ENCODE measurements at regions not wholly inside any gene's neighbourhood (a gene's known extent, or its start where the extent isn't known, plus 50 kb on each side); places are given as distances from the start of the nearest gene placed in this dataset.
"Not testable (repeated sequence)": the region's sequence is repeated elsewhere in the genome, so short reads cannot be mapped to it uniquely, and the experiment has no call there.

- TF ChIP-seq CTCF (IDR thresholded peaks at IDR 0.05) (no peak), POLR2A (IDR thresholded peaks at IDR 0.05) (no peak)
- peaks cover 0 to 5% (median 0%) of the 10 kb centered on the region in 12 donors for H3K4me1 ChIP-seq
- H3K9me3 ChIP-seq = no peaks in the 10 kb centered on the region
- no peak overlapping the region for H3K4me3 ChIP-seq
- intact Hi-C loops (cut with DNase I) = no loop called here
- ATAC-seq (no peak), DNase-seq (no peak)
- 86 to 94% (median 90%) methylated on average over 5 to 10 of the region's 10 CpGs for WGBS, 4 donors
- no peak overlapping the region for H3K27ac ChIP-seq
- no peaks in the 10 kb centered on the region for H3K36me3 ChIP-seq
- peaks cover 0 to 13% (median 0%) of the 10 kb centered on the region in 9 donors for H3K27me3 ChIP-seq
These were observed 93.1 kb downstream of the GALR1 start for GRCh38 chr18:77342736-77343135.

- intact Hi-C loops (cut with DNase I) = no loop called here
- Histone ChIP-seq H3K4me3 (no peak overlapping the region), H3K27me3 (peaks cover 0 to 13% (median 0%) of the 10 kb centered on the region in 9 donors), H3K27ac (peak overlapping the region in 2 of 12 donors; percentile 14 to 52), H3K9me3 (peaks cover 0 to 8% (median 0%) of the 10 kb centered on the region in 12 donors), H3K36me3 (no peaks in the 10 kb centered on the region), H3K4me1 (peaks cover 0 to 5% (median 0%) of the 10 kb centered on the region in 12 donors)
- ATAC-seq = no peak
- WGBS, 4 donors = 67 to 71% (median 68%) methylated on average over 14 of the region's 14 CpGs
- TF ChIP-seq POLR2A (IDR thresholded peaks at IDR 0.05) (no peak), CTCF (IDR thresholded peaks at IDR 0.05) (no peak)
- DNase-seq = no peak
These were observed 94.3 kb downstream of the GALR1 start for GRCh38 chr18:77343846-77344510.

- Histone ChIP-seq H3K9me3 (peaks cover 0 to 8% (median 0%) of the 10 kb centered on the region in 12 donors), H3K36me3 (no peaks in the 10 kb centered on the region), H3K4me1 (peaks cover 0 to 5% (median 0%) of the 10 kb centered on the region in 12 donors), H3K27ac (peak overlapping the region in 3 of 12 donors; percentile 14 to 52 (median 30)), H3K27me3 (peaks cover 0 to 5% (median 0%) of the 10 kb centered on the region in 9 donors), H3K4me3 (no peak overlapping the region)
- intact Hi-C loops (cut with DNase I) = no loop called here
- ATAC-seq (peak in 1 of 4 donors; percentile 55), DNase-seq (peak in 1 of 5 donors; percentile 45)
- whole genome bisulfite sequencing, 4 donors = 65 to 80% (median 74%) methylated on average over 11 of the region's 11 CpGs
- no peak for TF ChIP-seq POLR2A (IDR thresholded peaks at IDR 0.05)
- TF ChIP-seq CTCF (IDR thresholded peaks at IDR 0.05) = no peak
These were observed 95.3 kb downstream of the GALR1 start for GRCh38 chr18:77344786-77345500.

- no peak overlapping the region for H3K4me3 ChIP-seq
- peaks cover 0 to 5% (median 0%) of the 10 kb centered on the region in 12 donors for H3K4me1 ChIP-seq
- H3K27me3 ChIP-seq = peaks cover 0 to 4% (median 0%) of the 10 kb centered on the region in 9 donors
- DNase-seq (no peak), ATAC-seq (peak in 1 of 4 donors; percentile 87)
- H3K9me3 ChIP-seq = peaks cover 0 to 8% (median 0%) of the 10 kb centered on the region in 12 donors
- H3K36me3 ChIP-seq = no peaks in the 10 kb centered on the region
- intact Hi-C loops (cut with DNase I) = no loop called here
- peak overlapping the region in 2 of 12 donors; percentile 24 to 26 for H3K27ac ChIP-seq
- no peak for TF ChIP-seq CTCF (IDR thresholded peaks at IDR 0.05)
- TF ChIP-seq POLR2A (IDR thresholded peaks at IDR 0.05) = no peak
- WGBS, 4 donors = 81 to 92% (median 87%) methylated on average over 2 of the region's 2 CpGs
These were observed 96.7 kb downstream of the GALR1 start for GRCh38 chr18:77346208-77346810.

- intact Hi-C loops (cut with DNase I); H3K27ac ChIP-seq; ATAC-seq; DNase-seq; H3K9me3 ChIP-seq; H3K36me3 ChIP-seq; H3K4me3 ChIP-seq; H3K4me1 ChIP-seq: not testable (repeated sequence)
- H3K27me3 ChIP-seq = peaks cover 0 to 11% (median 0%) of the 10 kb centered on the region in 9 donors
- 53 to 77% (median 74%) methylated on average over 2 to 3 of the region's 3 CpGs for WGBS, 4 donors
These were observed 103.7 kb downstream of the GALR1 start for GRCh38 chr18:77353349-77353748.

Measured in heart left ventricle (tissue), 16 donors.